ENCODE measurements at regions not wholly inside any gene's neighbourhood (a gene's known extent, or its start where the extent isn't known, plus 50 kb on each side); places are given as distances from the start of the nearest gene placed in this dataset.

DNA sequence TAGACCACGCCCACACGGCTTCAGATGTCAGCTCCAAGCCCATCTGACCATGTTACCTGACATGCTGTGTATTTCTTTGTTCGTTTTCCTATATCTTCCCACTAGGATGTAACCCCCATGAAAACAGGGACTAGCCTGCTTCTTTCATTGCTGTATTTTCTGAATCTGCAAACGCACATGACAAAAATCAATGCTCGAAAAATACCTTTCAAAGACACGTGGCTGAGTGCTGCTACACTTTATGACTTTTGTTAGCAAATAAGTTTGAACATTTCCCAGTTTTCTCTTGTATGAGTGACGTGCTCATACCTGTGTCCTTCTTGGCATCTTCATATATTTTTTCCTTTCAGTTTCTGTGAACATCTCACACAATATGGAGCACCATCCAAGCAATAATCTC is 181.3 kb upstream of the IRX1 start:
- no peak for TF ChIP-seq POLR2A (IDR thresholded peaks at IDR 0.05)
- TF ChIP-seq, protein P1, sequence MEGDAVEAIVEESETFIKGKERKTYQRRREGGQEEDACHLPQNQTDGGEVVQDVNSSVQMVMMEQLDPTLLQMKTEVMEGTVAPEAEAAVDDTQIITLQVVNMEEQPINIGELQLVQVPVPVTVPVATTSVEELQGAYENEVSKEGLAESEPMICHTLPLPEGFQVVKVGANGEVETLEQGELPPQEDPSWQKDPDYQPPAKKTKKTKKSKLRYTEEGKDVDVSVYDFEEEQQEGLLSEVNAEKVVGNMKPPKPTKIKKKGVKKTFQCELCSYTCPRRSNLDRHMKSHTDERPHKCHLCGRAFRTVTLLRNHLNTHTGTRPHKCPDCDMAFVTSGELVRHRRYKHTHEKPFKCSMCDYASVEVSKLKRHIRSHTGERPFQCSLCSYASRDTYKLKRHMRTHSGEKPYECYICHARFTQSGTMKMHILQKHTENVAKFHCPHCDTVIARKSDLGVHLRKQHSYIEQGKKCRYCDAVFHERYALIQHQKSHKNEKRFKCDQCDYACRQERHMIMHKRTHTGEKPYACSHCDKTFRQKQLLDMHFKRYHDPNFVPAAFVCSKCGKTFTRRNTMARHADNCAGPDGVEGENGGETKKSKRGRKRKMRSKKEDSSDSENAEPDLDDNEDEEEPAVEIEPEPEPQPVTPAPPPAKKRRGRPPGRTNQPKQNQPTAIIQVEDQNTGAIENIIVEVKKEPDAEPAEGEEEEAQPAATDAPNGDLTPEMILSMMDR (IDR thresholded peaks at IDR 0.05): no peak
- TF ChIP-seq POLR2AphosphoS5 (IDR thresholded peaks at IDR 0.05): no peak
